ENCODE measurements at regions not wholly inside any gene's neighbourhood (a gene's known extent, or its start where the extent isn't known, plus 50 kb on each side); places are given as distances from the start of the nearest gene placed in this dataset.

DNA sequence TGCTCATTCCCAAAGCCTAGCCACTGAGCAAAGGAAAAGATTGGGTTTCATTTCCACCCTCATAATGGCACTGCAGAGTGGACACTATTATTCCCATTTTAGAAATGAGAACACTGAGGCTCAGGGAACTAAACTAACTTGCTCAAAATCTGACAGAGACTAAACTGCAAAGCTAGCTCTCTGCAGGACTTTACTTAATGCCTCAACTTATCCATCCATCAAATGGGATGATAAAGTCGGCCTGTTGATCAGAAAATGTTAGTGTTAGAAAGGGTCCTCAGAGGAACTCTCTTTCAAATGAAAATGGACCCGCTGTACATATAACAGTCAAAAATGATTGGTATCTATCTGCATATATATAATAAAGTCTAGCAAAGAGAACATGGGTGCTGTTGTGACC is 186.8 kb downstream of the QDPR start:
- Histone ChIP-seq H3K4me1 (ENCODE audit: control insufficient read depth in 1 of 2, extremely low read depth in 1 of 2, insufficient read depth in 2 of 2, low read length in 2 of 2) (peaks cover 0 to 7% of the 10 kb centered on the region in 2 experiments), H3K9me3 (no peaks in the 10 kb centered on the region), H3K27me3 (replicated peaks in 1 of 2; ENCODE audit: control insufficient read depth in 2 of 2, extremely low read depth in 1 of 2, insufficient read depth in 2 of 2, low read length in 1 of 2) (no peaks in the 10 kb centered on the region), H3K27ac (ENCODE audit: low read length) (no peak overlapping the region), H3K36me3 (ENCODE audit: control insufficient read depth in 2 of 2, extremely low read depth in 1 of 2, insufficient read depth in 1 of 2, low read length in 1 of 2) (no peaks in the 10 kb centered on the region), H3K4me3 (ENCODE audit: control insufficient read depth in 1 of 2, extremely low read depth in 1 of 2, low read length in 1 of 2) (no peak overlapping the region)
- WGBS (ENCODE audit: insufficient coverage): no CpG with 5 or more reads among the region's 2 CpGs
- no peaks in the 10 kb centered on the region for H3K27me3 Mint-ChIP-seq
- H3K27ac Mint-ChIP-seq: no peak overlapping the region
- no peaks in the 10 kb centered on the region for H3K36me3 Mint-ChIP-seq
- H3K9me3 Mint-ChIP-seq: no peaks in the 10 kb centered on the region
- DNase-seq (no peak), ATAC-seq (replicated peaks in 1 of 4) (no peak)
- ChIA-PET POLR2A (no interaction called here), CTCF (interaction anchor here (0.5 to 1.6 kb wide), 10 partner anchors 8 to 535 kb away, joined by 3 to 11 read pairs (median 5); no protein-coding TSS in a partner anchor)
- H3K4me1 Mint-ChIP-seq: peaks cover 10 to 14% (median 10%) of the 10 kb centered on the region in 3 donors
- no peak overlapping the region for H3K4me3 Mint-ChIP-seq

- Mint-ChIP-seq H3K9me3 (peaks cover 3 to 4% (median 4%) of the 10 kb centered on the region in 3 donors), H3K36me3 (no peaks in the 10 kb centered on the region), H3K27ac (peak overlapping the region; percentile 43 to 59), H3K4me1 (peaks cover 10 to 14% (median 10%) of the 10 kb centered on the region in 3 donors), H3K27me3 (no peaks in the 10 kb centered on the region), H3K4me3 (peak overlapping the region; percentile 26 to 48 (median 47))
- no peak overlapping the region for H3K27ac ChIP-seq (ENCODE audit: low read length)
- no peaks in the 10 kb centered on the region for H3K27me3 ChIP-seq (replicated peaks in 1 of 2; ENCODE audit: control insufficient read depth in 2 of 2, extremely low read depth in 1 of 2, insufficient read depth in 2 of 2, low read length in 1 of 2)
- WGBS (ENCODE audit: insufficient coverage): 0% methylated on average over 3 of the region's 11 CpGs
- no peak overlapping the region for H3K4me3 ChIP-seq (ENCODE audit: control insufficient read depth in 1 of 2, extremely low read depth in 1 of 2, low read length in 1 of 2)
- no peaks in the 10 kb centered on the region for H3K36me3 ChIP-seq (ENCODE audit: control insufficient read depth in 2 of 2, extremely low read depth in 1 of 2, insufficient read depth in 1 of 2, low read length in 1 of 2)
- DNase-seq: peak in 27 of 35 experiments; percentile 8 to 68 (median 29)
- ATAC-seq (replicated peaks in 1 of 4): peak; percentile 43 to 62 (median 48)
- POLR2A ChIA-PET: no interaction called here
- CTCF ChIA-PET: interaction anchor here (0.5 to 1.6 kb wide), 15 partner anchors 9 to 873 kb away, joined by 3 to 11 read pairs (median 5); no protein-coding TSS in a partner anchor
- H3K9me3 ChIP-seq: no peaks in the 10 kb centered on the region
- peaks cover 0 to 7% of the 10 kb centered on the region in 2 experiments for H3K4me1 ChIP-seq (ENCODE audit: control insufficient read depth in 1 of 2, extremely low read depth in 1 of 2, insufficient read depth in 2 of 2, low read length in 2 of 2)
Observed at GRCh38 chr4:17324386-17324830, 187.5 kb downstream of the QDPR start.

- Mint-ChIP-seq H3K27me3 (no peaks in the 10 kb centered on the region), H3K36me3 (no peaks in the 10 kb centered on the region), H3K4me3 (peak overlapping the region in 2 of 3 donors; percentile 47 to 48), H3K9me3 (peaks cover 3 to 4% (median 4%) of the 10 kb centered on the region in 3 donors), H3K4me1 (peaks cover 10 to 14% (median 10%) of the 10 kb centered on the region in 3 donors), H3K27ac (peak overlapping the region in 1 of 2 donors; percentile 59)
- no peak overlapping the region for H3K27ac ChIP-seq (ENCODE audit: low read length)
- H3K9me3 ChIP-seq: no peaks in the 10 kb centered on the region
- ATAC-seq (replicated peaks in 1 of 4): no peak
- H3K36me3 ChIP-seq (ENCODE audit: control insufficient read depth in 2 of 2, extremely low read depth in 1 of 2, insufficient read depth in 1 of 2, low read length in 1 of 2): no peaks in the 10 kb centered on the region
- no peak overlapping the region for H3K4me3 ChIP-seq (ENCODE audit: control insufficient read depth in 1 of 2, extremely low read depth in 1 of 2, low read length in 1 of 2)
- peaks cover 0 to 7% of the 10 kb centered on the region in 2 experiments for H3K4me1 ChIP-seq (ENCODE audit: control insufficient read depth in 1 of 2, extremely low read depth in 1 of 2, insufficient read depth in 2 of 2, low read length in 2 of 2)
- WGBS (ENCODE audit: insufficient coverage): 80% methylated on average over 3 of the region's 10 CpGs
- ChIA-PET CTCF (interaction anchor here (0.6 to 1.1 kb wide), 6 partner anchors 11 to 872 kb away, joined by 3 to 6 read pairs (median 4); no protein-coding TSS in a partner anchor), POLR2A (no interaction called here)
- H3K27me3 ChIP-seq (replicated peaks in 1 of 2; ENCODE audit: control insufficient read depth in 2 of 2, extremely low read depth in 1 of 2, insufficient read depth in 2 of 2, low read length in 1 of 2): no peaks in the 10 kb centered on the region
- DNase-seq: no peak
Observed at GRCh38 chr4:17323554-17324385, 188.1 kb downstream of the QDPR start.

DNA sequence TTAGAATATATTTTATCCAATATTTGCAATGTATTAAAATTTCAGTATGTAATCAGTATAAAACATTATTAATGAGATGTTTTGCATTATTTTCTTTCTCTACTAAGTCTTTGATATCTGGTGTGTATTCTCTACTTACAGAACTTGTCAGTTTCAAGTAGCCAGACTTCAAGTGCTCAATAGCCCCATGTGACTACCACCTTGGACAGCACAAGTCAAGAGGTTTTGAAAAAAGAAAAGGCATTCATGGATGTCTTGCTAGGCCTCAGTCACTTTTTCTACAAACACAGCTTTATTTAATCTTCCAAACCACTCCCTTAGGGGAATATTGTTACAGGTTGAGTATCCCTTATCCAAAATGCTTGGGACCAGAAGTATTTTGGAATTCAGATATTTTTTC is 189.4 kb downstream of the QDPR start:
- no peaks in the 10 kb centered on the region for H3K9me3 ChIP-seq
- no peaks in the 10 kb centered on the region for H3K27me3 Mint-ChIP-seq
- peaks cover 8 to 10% (median 8%) of the 10 kb centered on the region in 3 donors for H3K4me1 Mint-ChIP-seq
- H3K36me3 ChIP-seq (ENCODE audit: control insufficient read depth in 2 of 2, extremely low read depth in 1 of 2, insufficient read depth in 1 of 2, low read length in 1 of 2): no peaks in the 10 kb centered on the region
- H3K4me3 ChIP-seq (ENCODE audit: control insufficient read depth in 1 of 2, extremely low read depth in 1 of 2, low read length in 1 of 2): no peak overlapping the region
- DNase-seq: no peak
- H3K9me3 Mint-ChIP-seq: peaks cover 3 to 4% (median 4%) of the 10 kb centered on the region in 3 donors
- H3K4me3 Mint-ChIP-seq: no peak overlapping the region
- no peak overlapping the region for H3K27ac Mint-ChIP-seq
- peaks cover 0 to 5% of the 10 kb centered on the region in 2 experiments for H3K27me3 ChIP-seq (replicated peaks in 1 of 2; ENCODE audit: control insufficient read depth in 2 of 2, extremely low read depth in 1 of 2, insufficient read depth in 2 of 2, low read length in 1 of 2)
- no peak for ATAC-seq (replicated peaks in 1 of 4)
- peaks cover 0 to 7% of the 10 kb centered on the region in 2 experiments for H3K4me1 ChIP-seq (ENCODE audit: control insufficient read depth in 1 of 2, extremely low read depth in 1 of 2, insufficient read depth in 2 of 2, low read length in 2 of 2)
- H3K36me3 Mint-ChIP-seq: no peaks in the 10 kb centered on the region
- H3K27ac ChIP-seq (ENCODE audit: low read length): no peak overlapping the region
- CTCF ChIA-PET: interaction anchor here in 1 of 2 donors (0.6 kb wide), 1 partner anchor 131 kb away, joined by 4 read pairs; no protein-coding TSS in a partner anchor
- POLR2A ChIA-PET: no interaction called here

GRCh38 chr4:17320046-17320445 is 191.8 kb downstream of the QDPR start:
- H3K9me3 ChIP-seq: no peaks in the 10 kb centered on the region
- Mint-ChIP-seq H3K27ac (no peak overlapping the region), H3K36me3 (no peaks in the 10 kb centered on the region), H3K4me3 (no peak overlapping the region), H3K27me3 (peaks cover 3 to 7% of the 10 kb centered on the region in 2 donors), H3K9me3 (peaks cover 3 to 4% (median 4%) of the 10 kb centered on the region in 3 donors), H3K4me1 (peaks cover 8 to 10% (median 8%) of the 10 kb centered on the region in 3 donors)
- peaks cover 0 to 5% of the 10 kb centered on the region in 2 experiments for H3K27me3 ChIP-seq (replicated peaks in 1 of 2; ENCODE audit: control insufficient read depth in 2 of 2, extremely low read depth in 1 of 2, insufficient read depth in 2 of 2, low read length in 1 of 2)
- ATAC-seq (replicated peaks in 1 of 4): no peak
- WGBS (ENCODE audit: insufficient coverage): 78% methylated on average over 6 of the region's 6 CpGs
- no peak overlapping the region for H3K4me3 ChIP-seq (ENCODE audit: control insufficient read depth in 1 of 2, extremely low read depth in 1 of 2, low read length in 1 of 2)
- DNase-seq: no peak
- POLR2A ChIA-PET: no interaction called here
- H3K4me1 ChIP-seq (ENCODE audit: control insufficient read depth in 1 of 2, extremely low read depth in 1 of 2, insufficient read depth in 2 of 2, low read length in 2 of 2): peaks cover 0 to 7% of the 10 kb centered on the region in 2 experiments
- no peaks in the 10 kb centered on the region for H3K36me3 ChIP-seq (ENCODE audit: control insufficient read depth in 2 of 2, extremely low read depth in 1 of 2, insufficient read depth in 1 of 2, low read length in 1 of 2)
- no peak overlapping the region for H3K27ac ChIP-seq (ENCODE audit: low read length)
- CTCF ChIA-PET: interaction anchor here (0.8 to 1.1 kb wide), 2 partner anchors 9 to 128 kb away, joined by 3 read pairs; no protein-coding TSS in a partner anchor

DNA sequence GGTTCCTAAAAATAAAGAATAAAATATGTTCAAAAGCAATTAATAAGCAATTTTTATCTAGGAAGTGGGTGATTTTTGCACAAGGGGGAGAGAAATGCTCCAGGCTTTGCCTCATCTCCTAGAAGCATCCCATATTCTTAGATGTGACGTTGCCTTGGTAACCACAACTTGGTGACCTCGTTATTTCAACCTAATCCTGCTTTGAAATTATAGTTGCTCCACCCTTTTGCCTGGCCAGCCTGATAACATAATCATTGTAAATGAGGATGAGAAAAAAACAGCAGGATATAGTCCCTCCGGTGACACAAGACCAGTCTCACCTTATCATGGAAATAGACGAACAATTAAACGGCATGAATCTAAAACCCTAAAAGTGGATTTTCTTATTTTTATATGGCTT is 194.4 kb downstream of the QDPR start:
- H3K4me3 ChIP-seq (ENCODE audit: control insufficient read depth in 1 of 2, extremely low read depth in 1 of 2, low read length in 1 of 2): no peak overlapping the region
- peaks cover 3 to 4% (median 4%) of the 10 kb centered on the region in 3 donors for H3K9me3 Mint-ChIP-seq
- no peaks in the 10 kb centered on the region for H3K4me1 ChIP-seq (ENCODE audit: control insufficient read depth in 1 of 2, extremely low read depth in 1 of 2, insufficient read depth in 2 of 2, low read length in 2 of 2)
- H3K4me3 Mint-ChIP-seq: no peak overlapping the region
- H3K9me3 ChIP-seq: no peaks in the 10 kb centered on the region
- no peak overlapping the region for H3K27ac Mint-ChIP-seq
- ChIA-PET POLR2A (no interaction called here), CTCF (no interaction called here)
- peaks cover 0 to 5% of the 10 kb centered on the region in 2 experiments for H3K27me3 ChIP-seq (replicated peaks in 1 of 2; ENCODE audit: control insufficient read depth in 2 of 2, extremely low read depth in 1 of 2, insufficient read depth in 2 of 2, low read length in 1 of 2)
- no peaks in the 10 kb centered on the region for H3K36me3 Mint-ChIP-seq
- no peak overlapping the region for H3K27ac ChIP-seq (ENCODE audit: low read length)
- peaks cover 3 to 7% of the 10 kb centered on the region in 2 donors for H3K27me3 Mint-ChIP-seq
- H3K4me1 Mint-ChIP-seq: no peaks in the 10 kb centered on the region
- no peaks in the 10 kb centered on the region for H3K36me3 ChIP-seq (ENCODE audit: control insufficient read depth in 2 of 2, extremely low read depth in 1 of 2, insufficient read depth in 1 of 2, low read length in 1 of 2)
- ATAC-seq (replicated peaks in 1 of 4): no peak
- DNase-seq: no peak
- WGBS (ENCODE audit: insufficient coverage): no CpG with 5 or more reads among the region's 5 CpGs
